MM.1S (cell line): ENCODE measurements at regions not wholly inside any gene's neighbourhood (a gene's known extent, or its start where the extent isn't known, plus 50 kb on each side); places are given as distances from the start of the nearest gene placed in this dataset.
"Not testable (repeated sequence)": the region's sequence is repeated elsewhere in the genome, so short reads cannot be mapped to it uniquely, and the experiment has no call there.

Source experiments
- CTCF ChIP-seq: fragments of 300-600 bp; sonication (generic); IDR thresholded peaks from 2 replicates; pipeline ENCODE4 v1.5.1; 2016; ENCODE audit warnings: antibody characterized with exemption, low read length, mixed read lengths
- EZH2 ChIP-seq: fragments of 300-600 bp; sonication (generic); optimal IDR thresholded peaks from 2 replicates; pipeline ENCODE3; 2017; ENCODE audit warnings: low read depth, mild to moderate bottlenecking, antibody characterized with exemption, low read length, mixed read lengths
- EZH2phosphoT487 ChIP-seq: fragments of 300-600 bp; sonication (generic); IDR thresholded peaks from 2 replicates; pipeline ENCODE4 v1.6.1; 2018; ENCODE audit warnings: antibody characterized with exemption, low read length

- TF ChIP-seq EZH2, CTCF, EZH2phosphoT487: not testable (repeated sequence)
Observed at GRCh38 chr2:89026296-89026695, 334.8 kb downstream of the RPIA start.
